Adrenal gland (tissue), 5 donors: ENCODE measurements at regions not wholly inside any gene's neighbourhood (a gene's known extent, or its start where the extent isn't known, plus 50 kb on each side); places are given as distances from the start of the nearest gene placed in this dataset.

ENCODE experiments used
- CTCF ChIP-seq, 6 experiments: fragments of 450-650 bp in 4 of 6; fragments of 200-600 bp in 2 of 6; sonication (generic) in 1 of 6; IDR thresholded peaks; 1 replicate in 5 of 6; 2 replicates in 1 of 6; pipeline versions ENCODE4 v1.5.1 to v1.8.0; 2016 to 2021; ENCODE audit warnings: antibody characterized with exemption in 6 of 6, mild to moderate bottlenecking in 2 of 6, moderate library complexity in 1 of 6
- POLR2A ChIP-seq, 2 donors: fragments of 450-650 bp; IDR thresholded peaks; one replicate each; pipeline ENCODE4 v1.6.1; 2017; ENCODE audit warnings: antibody characterized with exemption in 2 of 2, mild to moderate bottlenecking in 2 of 2, moderate library complexity in 1 of 2
- donor health status: DM: no; HTN: no; CAD: no.

- TF ChIP-seq CTCF (IDR thresholded peaks at IDR 0.05) (no peak), POLR2A (IDR thresholded peaks at IDR 0.05) (no peak)
Observed at GRCh38 chr7:45359776-45360175, 202.2 kb downstream of the RAMP3 start.
